ENCODE measurements at regions not wholly inside any gene's neighbourhood (a gene's known extent, or its start where the extent isn't known, plus 50 kb on each side); places are given as distances from the start of the nearest gene placed in this dataset.
"Not testable (repeated sequence)": the region's sequence is repeated elsewhere in the genome, so short reads cannot be mapped to it uniquely, and the experiment has no call there.

- intact Hi-C loops (cut with DNase I): no loop called here
These were observed 801.2 kb upstream of the ZWINT start for GRCh38 chr10:57162231-57162630.

GRCh38 chr10:57161157-57161556, 800.1 kb upstream of the ZWINT start:
- intact Hi-C loops (cut with DNase I): no loop called here
- DNase-seq (ENCODE audit: low spot score): no peak

More at GRCh38 chr10:57162231-57162630, 801.2 kb upstream of the ZWINT start:
- no peak for DNase-seq (ENCODE audit: low spot score)

- intact Hi-C loops (cut with DNase I): no loop called here
- DNase-seq (ENCODE audit: low spot score): no peak
These were observed 784.5 kb upstream of the ZWINT start for GRCh38 chr10:57145548-57145947.

GRCh38 chr10:57142925-57143576, 782.0 kb upstream of the ZWINT start:
- intact Hi-C loops (cut with DNase I): no loop called here
- DNase-seq (ENCODE audit: low spot score): no peak

GRCh38 chr10:57141708-57142107, 780.6 kb upstream of the ZWINT start:
- DNase-seq (ENCODE audit: low spot score): no peak
- intact Hi-C loops (cut with DNase I): no loop called here

GRCh38 chr10:57119684-57120083, 758.6 kb upstream of the ZWINT start:
- intact Hi-C loops (cut with DNase I): no loop called here
- DNase-seq (ENCODE audit: low spot score): no peak

- no peak for DNase-seq (ENCODE audit: low spot score)
- intact Hi-C loops (cut with DNase I): no loop called here
These were observed 752.5 kb upstream of the ZWINT start for GRCh38 chr10:57113545-57113944.

GRCh38 chr10:57102236-57102635, 741.2 kb upstream of the ZWINT start:
- intact Hi-C loops (cut with DNase I): loop anchor here in 1 of 2 donors (5.0 kb wide), 1 partner anchor 410 kb away; no protein-coding TSS in a partner anchor
- no peak for DNase-seq (ENCODE audit: low spot score)

- intact Hi-C loops (cut with DNase I): no loop called here
- no peak for DNase-seq (ENCODE audit: low spot score)
These were observed 737.1 kb upstream of the ZWINT start for GRCh38 chr10:57098146-57098545.

- DNase-seq (ENCODE audit: low spot score): no peak
- intact Hi-C loops (cut with DNase I): no loop called here
These were observed 735.0 kb upstream of the ZWINT start for GRCh38 chr10:57096044-57096443.

GRCh38 chr10:57094965-57095364, 733.9 kb upstream of the ZWINT start:
- no peak for DNase-seq (ENCODE audit: low spot score)
- intact Hi-C loops (cut with DNase I): no loop called here

GRCh38 chr10:57094083-57094482, 733.0 kb upstream of the ZWINT start:
- no peak for DNase-seq (ENCODE audit: low spot score)
- intact Hi-C loops (cut with DNase I): no loop called here

- no peak for DNase-seq (ENCODE audit: low spot score)
- intact Hi-C loops (cut with DNase I): no loop called here
These were observed 692.5 kb upstream of the ZWINT start for GRCh38 chr10:57053530-57053929.

- intact Hi-C loops (cut with DNase I): no loop called here
These were observed 688.0 kb upstream of the ZWINT start for GRCh38 chr10:57049096-57049495.

GRCh38 chr10:57038531-57038930, 677.5 kb upstream of the ZWINT start:
- no peak for DNase-seq (ENCODE audit: low spot score)
- intact Hi-C loops (cut with DNase I): no loop called here

More at GRCh38 chr10:57049096-57049495, 688.0 kb upstream of the ZWINT start:
- no peak for DNase-seq (ENCODE audit: low spot score)

GRCh38 chr10:57035310-57035709, 674.3 kb upstream of the ZWINT start:
- DNase-seq (ENCODE audit: low spot score): no peak
- intact Hi-C loops (cut with DNase I): no loop called here

- intact Hi-C loops (cut with DNase I); DNase-seq (ENCODE audit: low spot score): not testable (repeated sequence)
These were observed 671.2 kb upstream of the ZWINT start for GRCh38 chr10:57032301-57032700.

- DNase-seq (ENCODE audit: low spot score): no peak
- intact Hi-C loops (cut with DNase I): no loop called here
These were observed 670.3 kb upstream of the ZWINT start for GRCh38 chr10:57031346-57031745.

- intact Hi-C loops (cut with DNase I): no loop called here
- DNase-seq (ENCODE audit: low spot score): no peak
These were observed 665.2 kb upstream of the ZWINT start for GRCh38 chr10:57026307-57026706.

GRCh38 chr10:57023626-57024025, 662.6 kb upstream of the ZWINT start:
- intact Hi-C loops (cut with DNase I): no loop called here
- DNase-seq (ENCODE audit: low spot score): no peak

GRCh38 chr10:57018452-57018851, 657.4 kb upstream of the ZWINT start:
- intact Hi-C loops (cut with DNase I): no loop called here

More at GRCh38 chr10:57018452-57018851, 657.4 kb upstream of the ZWINT start:
- DNase-seq (ENCODE audit: low spot score): no peak
